RWPE1 (cell line): ENCODE measurements at regions not wholly inside any gene's neighbourhood (a gene's known extent, or its start where the extent isn't known, plus 50 kb on each side); places are given as distances from the start of the nearest gene placed in this dataset.

Experiments used
- CTCF ChIA-PET: fragments of 350-600 bp; sonication (Branson Sonifier 250); formaldehyde crosslinking; extraction: SDS; loops from one replicate; lab custom pipeline; 2021; lab: Yijun Ruan, JAX
- POLR2A ChIA-PET: fragments of 400-600 bp; formaldehyde crosslinking; extraction: SDS; loops from one replicate; lab custom pipeline; 2020; ENCODE audit warnings: antibody characterized with exemption; ENCODE audit not compliant: low non-redundant PET; lab: Yijun Ruan, JAX
- DNase-seq: peaks from one replicate; pipeline ENCODE4 v3.0.0; 2012; ENCODE audit warnings: low spot score
- H3K27ac ChIP-seq: fragments of 450-650 bp; 2 replicates; pipeline ENCODE4 v1.5.1; 2017
- TF ChIP-seq, protein P1 (sequence below): fragments of 450-650 bp; conservative IDR thresholded peaks from 2 replicates; pipeline ENCODE4 v1.5.1; 2017; ENCODE audit warnings: low read depth, mild to moderate bottlenecking

GRCh38 chr4:13710246-13710885, 82.8 kb upstream of the BOD1L1 start:
- no peak overlapping the region for H3K27ac ChIP-seq
- TF ChIP-seq, protein P1, sequence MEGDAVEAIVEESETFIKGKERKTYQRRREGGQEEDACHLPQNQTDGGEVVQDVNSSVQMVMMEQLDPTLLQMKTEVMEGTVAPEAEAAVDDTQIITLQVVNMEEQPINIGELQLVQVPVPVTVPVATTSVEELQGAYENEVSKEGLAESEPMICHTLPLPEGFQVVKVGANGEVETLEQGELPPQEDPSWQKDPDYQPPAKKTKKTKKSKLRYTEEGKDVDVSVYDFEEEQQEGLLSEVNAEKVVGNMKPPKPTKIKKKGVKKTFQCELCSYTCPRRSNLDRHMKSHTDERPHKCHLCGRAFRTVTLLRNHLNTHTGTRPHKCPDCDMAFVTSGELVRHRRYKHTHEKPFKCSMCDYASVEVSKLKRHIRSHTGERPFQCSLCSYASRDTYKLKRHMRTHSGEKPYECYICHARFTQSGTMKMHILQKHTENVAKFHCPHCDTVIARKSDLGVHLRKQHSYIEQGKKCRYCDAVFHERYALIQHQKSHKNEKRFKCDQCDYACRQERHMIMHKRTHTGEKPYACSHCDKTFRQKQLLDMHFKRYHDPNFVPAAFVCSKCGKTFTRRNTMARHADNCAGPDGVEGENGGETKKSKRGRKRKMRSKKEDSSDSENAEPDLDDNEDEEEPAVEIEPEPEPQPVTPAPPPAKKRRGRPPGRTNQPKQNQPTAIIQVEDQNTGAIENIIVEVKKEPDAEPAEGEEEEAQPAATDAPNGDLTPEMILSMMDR = no peak
- DNase-seq = no peak
- ChIA-PET POLR2A (no interaction called here), CTCF (no interaction called here)

DNA sequence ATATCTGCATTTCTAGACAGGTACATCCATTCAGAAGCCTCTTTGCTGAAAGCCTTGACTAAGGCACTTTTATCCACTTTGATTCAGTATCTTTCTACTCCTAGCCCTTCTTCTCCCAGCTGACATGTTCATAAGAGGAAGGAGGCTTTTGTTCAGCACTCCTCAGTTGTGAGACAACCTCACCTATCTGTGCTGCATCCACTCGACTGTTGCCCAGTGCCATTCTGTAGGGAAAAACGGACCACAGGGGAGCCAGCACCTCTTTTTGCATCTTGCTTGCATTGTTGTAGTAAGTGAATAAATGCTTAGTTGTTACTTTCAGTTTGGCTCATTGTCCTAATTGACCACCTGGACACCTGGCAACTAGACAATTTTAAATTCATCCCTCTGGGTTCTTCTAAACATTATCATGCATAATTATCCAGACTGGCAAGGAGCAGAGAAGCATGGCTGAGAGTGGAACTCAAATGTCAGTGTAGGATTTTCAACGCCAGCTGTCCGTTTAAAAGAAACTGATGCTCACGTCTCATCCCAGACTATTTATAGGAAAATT, 83.8 kb upstream of the BOD1L1 start:
- DNase-seq = no peak
- ChIA-PET POLR2A (no interaction called here), CTCF (no interaction called here)
- TF ChIP-seq, protein P1 = no peak
- no peak overlapping the region for H3K27ac ChIP-seq

DNA sequence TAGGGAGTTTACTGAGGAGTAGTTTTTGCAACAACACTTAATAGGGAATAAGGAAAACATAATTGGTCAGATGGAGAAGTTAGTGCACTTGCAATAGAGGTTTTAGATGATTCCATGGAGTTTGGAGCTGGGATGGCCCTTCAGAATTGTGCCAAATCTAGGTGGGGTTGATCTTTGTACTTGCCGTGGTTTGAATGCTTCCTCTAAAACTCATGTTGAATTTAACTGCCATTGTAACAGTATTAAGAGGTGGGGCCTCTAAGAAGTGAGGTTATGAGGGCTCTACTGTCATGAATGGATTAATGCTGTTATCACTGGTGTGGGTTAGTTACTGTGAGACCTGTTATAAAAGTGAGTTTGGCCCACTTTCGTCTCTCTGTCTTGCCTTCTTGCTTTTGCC, 94.4 kb upstream of the BOD1L1 start:
- CTCF ChIA-PET = interaction anchor here (0.6 kb wide), 1 partner anchor 637 kb away, joined by 3 read pairs; no protein-coding TSS in a partner anchor
- no peak for DNase-seq
- TF ChIP-seq, protein P1 = no peak

GRCh38 chr4:13722649-13723048, 95.1 kb upstream of the BOD1L1 start:
- ChIA-PET CTCF (no interaction called here), POLR2A (no interaction called here)
- TF ChIP-seq, protein P1 = no peak
- no peak overlapping the region for H3K27ac ChIP-seq
- no peak for DNase-seq

More for the DNA sequence above, 94.4 kb upstream of the BOD1L1 start:
- no peak overlapping the region for H3K27ac ChIP-seq
- POLR2A ChIA-PET = no interaction called here

DNA sequence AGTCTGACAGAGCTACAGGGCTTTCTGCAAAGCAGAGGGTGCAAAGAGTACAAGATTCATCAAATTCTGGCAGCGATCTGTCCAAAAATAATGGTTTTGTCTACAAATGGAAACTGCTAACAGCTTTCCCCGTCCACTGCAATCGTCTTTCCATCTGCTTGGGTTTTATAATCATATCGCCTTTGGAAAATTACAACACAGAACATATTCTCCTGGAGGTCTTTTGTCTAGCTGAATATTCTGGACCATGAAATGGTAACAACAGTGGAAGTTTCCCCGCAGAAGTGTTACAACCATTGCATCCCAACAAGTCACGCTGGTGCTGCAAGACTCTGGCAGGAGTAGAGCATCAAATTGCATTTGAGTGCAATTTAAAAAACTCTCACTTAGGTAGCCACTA, 101.2 kb upstream of the BOD1L1 start:
- no peak for DNase-seq
- ChIA-PET POLR2A (no interaction called here), CTCF (no interaction called here)
- no peak overlapping the region for H3K27ac ChIP-seq
- TF ChIP-seq, protein P1 = no peak

GRCh38 chr4:13731019-13731418, 103.5 kb upstream of the BOD1L1 start:
- POLR2A ChIA-PET = no interaction called here
- H3K27ac ChIP-seq = no peak overlapping the region
- DNase-seq = no peak
- TF ChIP-seq, protein P1 = no peak
- CTCF ChIA-PET = no interaction called here
